ENCODE measurements at regions not wholly inside any gene's neighbourhood (a gene's known extent, or its start where the extent isn't known, plus 50 kb on each side); places are given as distances from the start of the nearest gene placed in this dataset.
"Not testable (repeated sequence)": the region's sequence is repeated elsewhere in the genome, so short reads cannot be mapped to it uniquely, and the experiment has no call there.

DNA sequence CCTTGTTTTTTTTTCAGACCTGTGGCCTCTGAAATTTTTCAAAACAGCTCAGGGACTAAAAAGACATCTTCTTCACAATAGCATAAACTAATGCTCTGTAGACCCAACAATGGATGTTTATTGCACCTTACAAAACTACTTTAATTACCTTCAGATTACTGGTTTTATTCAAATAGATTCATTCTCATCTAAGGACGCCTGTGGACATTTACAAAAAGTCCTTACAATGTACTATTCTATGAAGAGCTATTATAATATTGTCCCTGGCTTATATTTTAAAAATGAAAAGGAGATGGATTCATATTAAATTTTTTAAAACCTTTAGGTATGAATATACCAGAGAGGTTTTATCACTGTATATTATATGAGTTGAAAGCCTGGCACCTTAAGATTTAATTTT, 238.4 kb upstream of the NR5A2 start:
- no peak for DNase-seq
- intact Hi-C loops (cut with DNase I): no loop called here

DNA sequence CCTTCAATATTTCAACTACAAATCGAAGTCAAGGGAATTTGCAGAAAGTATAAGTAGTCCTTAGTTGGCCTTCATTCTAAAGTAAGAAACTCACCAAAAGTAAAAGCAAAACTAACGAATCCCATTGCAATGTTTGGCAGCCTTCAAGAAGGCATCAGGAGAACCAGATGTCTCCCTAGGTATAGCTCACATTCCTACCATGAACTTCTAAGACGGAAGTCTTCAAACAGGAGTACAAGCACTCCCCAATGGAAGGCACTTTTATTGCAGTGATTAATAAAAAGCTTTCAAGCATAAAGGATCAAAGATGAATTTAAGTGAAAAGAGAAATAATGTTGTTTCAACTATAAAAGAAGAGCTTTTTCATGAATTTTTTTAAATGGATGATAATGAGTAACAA, 236.0 kb upstream of the NR5A2 start:
- DNase-seq: no peak
- intact Hi-C loops (cut with DNase I): no loop called here

DNA sequence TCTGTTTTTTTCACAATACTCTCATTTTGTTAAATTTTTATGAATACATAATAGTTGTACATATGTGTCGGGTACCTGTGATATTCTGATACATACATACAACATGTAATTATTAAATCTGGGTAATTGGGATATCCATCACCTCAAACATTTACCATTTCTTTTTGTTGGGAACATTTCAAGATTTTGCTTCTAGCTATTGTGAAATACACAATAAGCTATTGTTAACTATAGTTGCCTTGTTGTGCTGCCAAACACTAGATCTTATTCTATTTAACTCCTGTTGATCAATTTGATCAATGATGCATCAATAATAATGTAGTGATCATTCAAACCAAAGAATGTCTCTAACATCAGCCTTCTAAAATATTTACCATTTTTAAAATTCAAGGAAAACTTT, 234.6 kb upstream of the NR5A2 start:
- no peak for DNase-seq
- intact Hi-C loops (cut with DNase I): no loop called here

DNA sequence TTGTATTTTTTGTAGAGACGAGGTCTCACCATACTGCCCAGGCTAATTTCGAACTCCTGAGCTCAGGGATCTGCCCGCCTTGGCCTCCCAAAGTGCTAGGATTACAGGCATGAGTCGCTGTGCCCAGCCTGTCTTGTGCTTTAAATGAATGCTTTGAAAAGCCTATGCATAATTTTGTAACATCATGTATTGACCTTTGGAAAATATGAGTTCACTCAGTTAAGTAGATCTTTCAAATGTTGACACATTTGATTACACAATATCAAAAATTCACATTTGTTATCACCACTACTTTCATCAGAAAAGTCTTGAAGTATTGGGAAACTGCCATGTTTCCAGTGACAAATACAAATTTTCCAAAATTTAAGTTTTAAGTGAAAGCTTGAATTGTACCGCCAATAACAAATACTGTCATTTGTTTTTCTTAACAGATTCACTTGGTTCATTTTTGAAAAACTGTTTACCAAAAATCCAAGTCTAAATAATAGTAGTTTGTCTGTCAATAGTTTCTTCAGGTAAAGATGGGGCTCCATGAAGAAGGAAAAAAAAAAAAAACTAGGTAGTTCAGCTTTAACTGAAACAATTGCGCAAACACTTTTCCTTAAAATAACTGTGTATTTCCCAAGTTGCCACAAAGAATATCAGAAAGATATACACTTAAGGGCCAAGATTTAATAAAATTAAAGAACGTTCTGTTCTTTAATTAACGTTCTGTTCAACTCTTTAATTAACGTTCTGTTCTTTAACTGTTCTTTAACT, 233.2 kb upstream of the NR5A2 start:
- intact Hi-C loops (cut with DNase I): no loop called here
- no peak for DNase-seq

DNA sequence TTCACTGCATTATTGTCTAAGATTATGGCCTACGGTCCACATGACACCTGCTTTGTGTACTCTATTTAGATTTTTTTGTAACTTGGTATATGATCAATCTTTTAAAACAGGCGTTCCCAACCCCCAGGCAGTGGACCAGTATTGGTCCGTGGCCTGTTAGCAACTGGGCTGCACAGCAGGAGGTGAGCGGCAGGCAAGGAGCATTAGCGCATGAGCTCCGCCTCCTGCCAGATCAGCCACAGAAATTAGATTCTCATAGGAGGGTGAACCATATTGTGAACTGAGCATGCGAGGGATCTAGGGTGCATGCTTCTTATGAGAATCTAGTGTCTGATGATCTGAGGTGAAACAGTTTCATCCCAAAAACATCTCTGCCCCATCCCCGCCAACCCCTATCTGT, 228.4 kb upstream of the NR5A2 start:
- no peak for DNase-seq
- intact Hi-C loops (cut with DNase I): no loop called here

DNA sequence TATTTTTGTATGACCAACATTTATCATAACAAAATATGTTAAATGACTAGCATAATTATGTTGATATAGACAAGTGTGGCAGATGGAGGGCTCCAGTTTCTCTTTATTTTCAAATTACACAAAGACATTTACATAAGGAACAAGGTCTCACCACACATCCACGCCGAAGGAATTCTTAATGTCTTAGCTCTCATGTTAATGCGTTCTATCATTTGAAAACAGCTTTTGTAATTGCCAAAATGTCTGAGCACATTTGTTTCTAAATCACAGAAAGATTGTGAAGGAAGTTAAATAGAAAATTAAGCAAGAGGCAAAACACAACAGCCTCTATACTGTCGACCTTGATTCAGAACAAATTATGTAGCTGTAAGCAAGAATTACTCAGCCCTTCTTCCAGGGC, 223.0 kb upstream of the NR5A2 start:
- intact Hi-C loops (cut with DNase I): no loop called here
- no peak for DNase-seq

DNA sequence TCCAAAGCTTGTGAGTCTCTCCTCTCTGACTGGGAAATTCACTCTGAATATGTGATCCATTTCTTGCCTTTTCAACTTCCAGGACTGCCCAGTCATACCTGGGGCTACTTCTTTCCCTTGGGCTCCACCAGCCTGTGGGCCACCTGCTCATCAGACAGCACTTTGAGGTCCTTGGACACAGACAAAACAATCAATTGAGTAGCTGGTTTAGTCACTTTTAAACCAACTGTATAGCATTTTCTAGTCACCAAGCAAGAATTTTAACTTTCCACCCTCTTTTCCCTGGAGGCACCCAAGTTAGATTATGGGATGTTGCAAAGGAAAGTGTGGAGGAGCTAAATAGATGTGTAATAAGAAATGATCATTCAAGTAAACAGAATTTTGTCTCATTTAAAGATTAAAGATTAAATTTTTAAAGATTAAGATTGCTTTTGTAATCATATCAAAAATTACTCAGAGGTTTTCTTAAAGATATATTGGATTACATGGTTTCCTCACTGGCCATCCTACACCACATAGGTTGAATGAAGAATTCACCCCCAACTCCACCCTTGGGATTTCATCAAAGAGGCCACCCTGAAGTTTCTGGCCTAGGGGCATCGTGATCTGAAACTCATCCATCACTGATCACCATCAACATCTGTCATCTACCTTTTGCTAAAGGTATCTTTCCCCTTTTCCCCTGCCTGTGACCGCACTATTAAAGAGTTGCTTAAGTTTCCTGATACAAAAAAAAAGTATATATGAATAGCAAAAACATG, 219.2 kb upstream of the NR5A2 start:
- intact Hi-C loops (cut with DNase I): no loop called here
- no peak for DNase-seq

DNA sequence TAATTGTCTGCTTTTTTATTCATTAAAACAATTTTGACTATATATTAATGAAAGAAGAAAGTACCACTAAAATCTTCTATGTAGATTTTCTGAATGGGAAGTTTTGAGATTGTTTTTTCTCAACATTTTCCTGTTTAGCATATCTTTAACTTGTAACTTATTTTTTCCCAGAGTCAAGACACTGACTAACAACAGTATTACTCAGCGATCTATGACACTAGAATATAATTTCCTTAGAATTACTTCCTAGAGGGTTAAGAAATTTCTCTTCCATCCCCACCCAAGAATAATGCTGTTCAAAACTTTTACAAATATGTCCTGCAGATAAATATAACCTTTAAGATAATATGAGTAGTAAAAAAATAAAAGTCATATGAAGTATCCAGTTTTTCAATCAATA, 218.2 kb upstream of the NR5A2 start:
- DNase-seq: no peak
- intact Hi-C loops (cut with DNase I): no loop called here

DNA sequence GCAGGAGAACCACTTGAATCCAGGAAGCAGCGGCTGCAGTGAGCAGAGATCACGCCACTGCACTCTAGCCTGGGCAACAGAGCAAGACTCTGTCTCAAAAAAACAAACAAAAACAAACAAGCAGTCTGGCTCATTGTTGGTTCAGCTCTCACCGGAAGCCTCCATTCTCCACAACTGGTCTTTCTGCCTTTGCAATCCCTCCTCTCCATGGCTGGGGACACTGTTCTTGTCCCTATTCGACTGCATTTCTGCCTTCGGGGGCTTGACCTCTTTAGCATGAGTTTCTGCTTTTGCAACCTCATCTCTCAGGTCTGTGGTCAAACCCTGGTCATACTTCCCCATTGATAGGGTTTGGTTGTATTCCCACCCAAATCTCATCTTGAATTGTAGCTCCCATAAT, 216.3 kb upstream of the NR5A2 start:
- intact Hi-C loops (cut with DNase I): no loop called here
- DNase-seq: no peak

DNA sequence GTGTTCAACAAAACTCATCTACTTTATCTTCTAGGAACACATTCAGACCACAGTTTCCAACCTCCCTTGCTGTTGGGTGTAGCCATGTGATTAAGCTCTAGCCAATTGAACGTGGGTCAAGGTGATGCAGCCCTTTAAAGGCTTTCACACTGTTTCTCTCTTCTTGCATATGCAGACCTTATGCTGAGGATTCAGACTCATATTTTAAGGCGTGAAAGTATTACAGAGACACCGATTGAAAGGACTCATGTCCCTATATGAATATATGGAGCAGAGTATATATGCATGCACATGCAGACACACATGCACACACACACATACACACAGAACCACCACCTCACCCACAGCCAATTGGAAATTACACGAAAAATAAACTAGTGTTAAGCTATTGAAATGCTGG, 214.3 kb upstream of the NR5A2 start:
- intact Hi-C loops (cut with DNase I): no loop called here
- no peak for DNase-seq

DNA sequence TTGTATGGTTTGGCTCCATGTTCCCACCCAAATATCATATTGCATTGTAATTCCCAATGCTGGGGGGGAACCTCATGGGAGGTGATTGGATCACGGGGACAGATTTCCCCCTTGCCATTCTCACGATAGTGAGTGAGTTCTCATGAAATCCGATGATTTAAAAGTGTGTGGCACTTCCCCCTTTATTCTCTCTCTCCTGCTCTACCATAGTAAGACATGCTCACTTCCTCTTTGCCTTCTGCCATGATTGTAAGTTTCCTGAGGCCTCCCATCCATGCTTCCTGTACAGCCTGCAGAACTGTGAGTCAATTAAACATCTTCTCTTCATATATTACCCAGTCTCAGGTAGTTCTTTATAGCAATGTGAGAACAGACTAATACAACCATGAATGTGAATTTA, 211.6 kb upstream of the NR5A2 start:
- no peak for DNase-seq
- intact Hi-C loops (cut with DNase I): no loop called here

DNA sequence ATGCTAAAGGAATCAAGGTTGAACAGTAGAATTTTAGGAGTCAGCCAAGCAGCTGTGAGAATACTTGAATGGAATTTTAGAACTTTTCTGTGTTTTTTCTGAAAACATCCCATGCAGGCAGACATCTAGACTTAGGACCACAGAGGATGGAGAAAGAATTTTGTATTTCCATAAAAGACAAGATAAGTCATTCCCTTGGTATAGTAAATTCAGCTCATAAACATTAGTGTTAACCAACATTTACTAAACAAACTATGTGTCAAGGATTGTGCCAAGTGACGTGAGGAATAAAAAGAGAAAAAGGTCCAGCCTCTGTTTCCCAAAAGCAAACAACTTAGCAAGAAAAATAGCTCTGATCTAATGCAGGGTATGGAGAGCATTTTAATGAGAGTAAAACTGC, 210.2 kb upstream of the NR5A2 start:
- no peak for DNase-seq
- intact Hi-C loops (cut with DNase I): no loop called here

DNA sequence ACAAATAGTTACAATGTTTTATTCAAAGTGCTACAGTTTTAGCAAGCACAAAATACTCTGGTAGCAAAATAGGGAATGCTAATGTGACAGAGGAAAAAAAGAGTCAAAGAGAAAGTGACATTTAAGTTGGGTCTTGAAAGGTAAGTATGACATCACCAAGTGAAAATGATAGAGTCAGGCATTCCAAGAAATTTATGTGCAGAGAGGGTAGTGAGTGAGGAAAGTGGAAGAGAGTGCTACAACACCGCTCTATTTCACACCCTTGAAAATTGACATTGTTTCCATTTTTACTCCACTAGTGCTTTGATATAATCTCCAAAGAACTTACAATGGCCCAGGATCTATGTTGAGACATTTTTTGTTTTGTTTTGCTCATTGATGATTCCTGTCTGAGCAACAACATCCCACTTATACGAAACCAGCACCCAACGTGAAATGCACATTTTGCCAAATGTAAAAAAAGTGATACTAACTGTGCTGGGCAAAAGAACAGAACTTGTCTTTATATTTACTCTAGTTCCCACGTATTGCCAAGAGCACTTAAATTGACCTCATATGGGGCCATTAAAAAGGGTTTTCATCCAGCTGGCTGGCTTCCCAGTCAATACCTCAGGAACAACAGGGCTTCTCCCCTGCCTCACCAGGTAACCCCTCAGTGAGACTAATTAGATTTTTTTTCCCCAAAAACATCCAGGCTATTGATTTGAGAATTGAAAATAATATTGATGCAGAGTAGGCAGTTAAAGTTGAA, 206.3 kb upstream of the NR5A2 start:
- DNase-seq: no peak
- intact Hi-C loops (cut with DNase I): no loop called here

DNA sequence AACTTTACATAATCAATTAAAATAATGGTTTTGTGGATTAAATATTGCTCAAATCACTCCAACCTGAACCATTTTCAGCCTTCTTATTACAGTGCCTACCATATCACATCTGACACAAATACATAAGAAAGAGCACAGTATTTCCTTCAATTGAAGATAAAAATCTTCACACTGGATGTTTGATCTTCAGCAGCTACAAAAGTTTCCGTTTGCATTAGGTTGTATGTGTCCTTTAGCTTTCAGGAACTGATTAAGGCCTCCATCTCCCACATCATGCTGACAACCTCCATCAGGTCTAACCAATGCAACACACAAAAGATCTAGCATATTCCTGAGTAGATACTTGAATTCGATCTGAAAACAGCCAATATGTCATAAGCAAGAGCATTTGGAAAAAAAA, 195.1 kb upstream of the NR5A2 start:
- intact Hi-C loops (cut with DNase I): no loop called here
- DNase-seq: no peak

DNA sequence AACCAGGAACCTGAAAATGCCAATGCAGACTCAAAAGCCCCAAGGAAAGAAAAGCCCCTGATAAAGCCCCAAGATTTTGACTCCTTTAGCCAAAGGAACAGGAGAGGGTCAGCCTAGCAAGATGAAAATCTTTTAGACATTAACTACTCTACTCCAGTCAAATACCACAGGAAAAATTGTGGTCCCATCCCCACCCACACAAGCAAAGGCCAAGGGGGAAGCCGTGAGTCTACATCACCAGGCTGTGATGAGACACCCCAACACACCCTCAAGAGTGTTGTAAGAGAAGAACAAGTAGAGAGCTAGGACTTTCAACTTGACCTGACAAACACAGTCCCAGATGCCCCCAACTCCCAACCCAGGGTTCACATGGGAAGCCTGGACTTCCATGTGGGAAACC, 192.8 kb upstream of the NR5A2 start:
- intact Hi-C loops (cut with DNase I): no loop called here
- DNase-seq: no peak

DNA sequence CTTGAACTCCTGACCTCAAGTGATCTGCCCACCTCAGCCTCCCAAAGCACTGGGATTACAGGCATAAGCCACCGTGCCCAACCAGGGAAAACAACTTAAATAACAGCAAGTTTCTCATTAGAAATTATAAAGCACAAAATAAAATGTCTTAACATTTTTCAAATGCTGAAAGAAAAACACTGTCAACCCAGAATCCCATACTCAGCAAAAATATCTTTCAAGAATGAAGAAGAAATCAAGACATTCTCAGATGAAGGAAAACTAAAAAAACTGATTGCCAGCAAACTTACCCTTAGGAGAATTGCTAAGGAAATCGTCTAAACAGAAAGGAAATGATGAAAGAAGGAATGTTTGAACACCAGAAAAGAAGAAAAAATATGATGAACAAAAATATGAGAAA, 191.1 kb upstream of the NR5A2 start:
- intact Hi-C loops (cut with DNase I): no loop called here
- no peak for DNase-seq

DNA sequence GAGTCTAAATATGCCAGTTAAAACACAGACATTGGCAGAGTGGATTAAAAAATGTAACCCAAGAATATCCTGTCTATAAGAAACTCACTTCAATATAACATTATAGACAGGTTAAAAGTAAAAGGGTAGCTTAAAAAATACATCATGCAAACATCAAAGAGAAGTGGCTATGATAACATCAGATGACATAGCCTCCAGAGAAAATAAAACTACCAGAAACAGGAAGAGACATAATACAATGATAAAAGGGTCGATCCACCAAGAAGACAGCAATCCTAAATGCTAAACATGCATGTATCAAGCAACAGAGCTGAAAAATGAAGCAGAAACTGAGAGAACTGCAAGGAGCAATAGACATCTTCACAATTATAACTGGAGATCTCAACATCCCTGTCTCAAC, 190.2 kb upstream of the NR5A2 start:
- intact Hi-C loops (cut with DNase I): no loop called here
- no peak for DNase-seq

DNA sequence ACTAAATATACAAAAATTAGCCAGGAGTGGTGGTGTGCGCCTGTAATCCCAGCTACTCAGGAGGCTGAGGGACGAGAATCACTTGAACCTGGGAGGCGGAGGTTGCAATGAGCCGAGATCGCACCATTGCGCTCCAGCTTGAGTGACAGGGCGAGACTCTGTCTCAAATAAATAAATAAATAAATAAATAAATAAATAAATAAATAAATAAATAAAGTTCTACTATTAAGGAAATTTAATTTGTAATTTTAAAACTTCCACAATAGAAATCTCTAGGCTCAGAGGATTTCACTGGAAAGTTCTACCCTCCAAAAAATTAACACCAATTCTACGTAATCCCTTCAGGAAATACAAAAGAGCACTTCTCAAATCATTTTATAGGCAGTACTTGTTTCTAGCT, 187.9 kb upstream of the NR5A2 start:
- DNase-seq; intact Hi-C loops (cut with DNase I): not testable (repeated sequence)

DNA sequence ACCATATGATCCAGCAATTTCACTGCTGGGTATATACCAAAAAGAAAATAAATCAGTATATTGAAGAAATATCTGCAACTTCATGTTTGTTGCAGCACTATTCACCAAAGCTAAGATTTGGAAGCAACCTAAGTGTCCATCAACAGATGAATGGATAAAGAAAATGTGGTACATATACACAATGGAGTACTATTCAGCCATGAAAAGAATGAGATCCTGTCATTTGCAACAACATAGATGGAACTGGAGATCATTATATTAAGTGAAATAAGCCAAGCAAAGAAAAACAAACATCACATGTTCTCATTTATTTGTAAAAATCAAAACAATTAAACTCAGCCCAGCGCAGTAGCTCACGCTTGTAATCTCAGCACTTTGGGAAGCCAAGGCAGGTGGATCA, 184.4 kb upstream of the NR5A2 start:
- intact Hi-C loops (cut with DNase I); DNase-seq: not testable (repeated sequence)

DNA sequence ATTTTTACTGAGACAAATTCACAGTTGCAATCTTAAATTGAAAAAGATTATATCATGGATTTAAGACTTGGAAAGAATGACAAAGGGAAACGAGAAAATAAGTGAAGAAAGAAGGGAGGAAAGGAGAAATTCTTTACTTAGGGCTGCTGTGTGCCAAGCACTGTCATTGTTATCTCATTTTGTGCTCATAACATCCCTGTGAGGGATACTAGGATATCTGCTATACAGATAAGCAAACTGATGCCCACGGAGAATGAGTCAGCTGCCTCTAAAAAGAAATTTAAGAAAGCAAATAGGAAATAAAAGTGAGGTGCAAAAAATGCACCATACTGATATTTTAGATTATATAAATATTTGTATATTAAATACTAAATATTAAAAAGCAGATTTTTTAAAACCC, 183.6 kb upstream of the NR5A2 start:
- intact Hi-C loops (cut with DNase I): no loop called here
- DNase-seq: no peak
